HUES6 (cell line): ENCODE measurements at regions not wholly inside any gene's neighbourhood (a gene's known extent, or its start where the extent isn't known, plus 50 kb on each side); places are given as distances from the start of the nearest gene placed in this dataset.
"Not testable (repeated sequence)": the region's sequence is repeated elsewhere in the genome, so short reads cannot be mapped to it uniquely, and the experiment has no call there.

Source experiments
- H3K27ac ChIP-seq: 2 replicates; pipeline ENCODE4 v1.7.0; 2013; ENCODE audit warnings: low read depth, mild to moderate bottlenecking, low read length, inconsistent platforms
- H3K27me3 ChIP-seq: 2 replicates; pipeline ENCODE4 v1.6.1; 2013; ENCODE audit warnings: low read length; ENCODE audit not compliant: control insufficient read depth, insufficient read depth
- H3K36me3 ChIP-seq: 2 replicates; pipeline ENCODE4 v1.6.1; 2013; ENCODE audit warnings: low read length; ENCODE audit not compliant: control insufficient read depth, insufficient read depth
- H3K4me1 ChIP-seq: 2 replicates; pipeline ENCODE4 v1.6.1; 2013; ENCODE audit warnings: low read length; ENCODE audit not compliant: control insufficient read depth, insufficient read depth
- H3K4me3 ChIP-seq: 2 replicates; pipeline ENCODE4 v1.5.1; 2013; ENCODE audit warnings: low read depth, low read length
- H3K9ac ChIP-seq: one replicate; pipeline ENCODE4 v1.6.1; 2013; ENCODE audit warnings: mild to moderate bottlenecking, low read length
- H3K9me3 ChIP-seq: 2 replicates; pipeline ENCODE4 v1.6.1; 2013; ENCODE audit warnings: low read depth, low read length; ENCODE audit not compliant: control insufficient read depth, insufficient read depth

GRCh38 chr2:13414897-13415296, 698.2 kb downstream of the TRIB2 start:
- Histone ChIP-seq H3K27me3 (no peaks in the 10 kb centered on the region), H3K36me3 (no peaks in the 10 kb centered on the region), H3K9me3 (no peaks in the 10 kb centered on the region; the same call in 1 of the 2 replicates), H3K27ac (no peak overlapping the region), H3K9ac (no peak overlapping the region), H3K4me3 (no peak overlapping the region), H3K4me1 (no peaks in the 10 kb centered on the region)

- no peaks in the 10 kb centered on the region for H3K9me3 ChIP-seq
- H3K9ac ChIP-seq, result no peak overlapping the region
- no peak overlapping the region for H3K27ac ChIP-seq
- H3K4me1 ChIP-seq, result no peaks in the 10 kb centered on the region
- no peaks in the 10 kb centered on the region for H3K27me3 ChIP-seq
- H3K36me3 ChIP-seq, result no peaks in the 10 kb centered on the region
- no peak overlapping the region for H3K4me3 ChIP-seq
Measured at GRCh38 chr2:13433954-13434353, 717.2 kb downstream of the TRIB2 start.

- H3K4me3 ChIP-seq, H3K9ac ChIP-seq, H3K27ac ChIP-seq, H3K27me3 ChIP-seq, H3K4me1 ChIP-seq, H3K36me3 ChIP-seq, H3K9me3 ChIP-seq: not testable (repeated sequence)
Measured at GRCh38 chr2:13443554-13444261, 727.0 kb downstream of the TRIB2 start.

GRCh38 chr2:13462464-13462863, 745.7 kb downstream of the TRIB2 start:
- Histone ChIP-seq H3K4me3 (no peak overlapping the region), H3K4me1 (no peaks in the 10 kb centered on the region), H3K36me3 (no peaks in the 10 kb centered on the region), H3K9me3 (no peaks in the 10 kb centered on the region), H3K9ac (no peak overlapping the region), H3K27ac (no peak overlapping the region), H3K27me3 (no peaks in the 10 kb centered on the region)

- no peak overlapping the region for H3K27ac ChIP-seq
- no peak overlapping the region for H3K4me3 ChIP-seq
- H3K9me3 ChIP-seq, result no peaks in the 10 kb centered on the region
- H3K4me1 ChIP-seq, result no peaks in the 10 kb centered on the region
- no peak overlapping the region for H3K9ac ChIP-seq
- H3K36me3 ChIP-seq, result no peaks in the 10 kb centered on the region
- H3K27me3 ChIP-seq, result no peaks in the 10 kb centered on the region
Measured at GRCh38 chr2:13466076-13466475, 749.3 kb downstream of the TRIB2 start.

GRCh38 chr2:13474538-13474937, 757.8 kb downstream of the TRIB2 start:
- Histone ChIP-seq H3K9me3 (peaks cover 4% of the 10 kb centered on the region), H3K27ac (no peak overlapping the region), H3K4me1 (no peaks in the 10 kb centered on the region), H3K9ac (no peak overlapping the region), H3K27me3 (no peaks in the 10 kb centered on the region), H3K36me3 (no peaks in the 10 kb centered on the region), H3K4me3 (no peak overlapping the region)

GRCh38 chr2:13480057-13480456, 763.3 kb downstream of the TRIB2 start:
- H3K9ac ChIP-seq, result no peak overlapping the region
- H3K27ac ChIP-seq, result no peak overlapping the region
- no peaks in the 10 kb centered on the region for H3K27me3 ChIP-seq
- no peaks in the 10 kb centered on the region for H3K4me1 ChIP-seq
- peaks cover 4% of the 10 kb centered on the region for H3K9me3 ChIP-seq
- no peak overlapping the region for H3K4me3 ChIP-seq
- H3K36me3 ChIP-seq, result no peaks in the 10 kb centered on the region

- Histone ChIP-seq H3K4me1 (no peaks in the 10 kb centered on the region), H3K9me3 (no peaks in the 10 kb centered on the region), H3K36me3 (no peaks in the 10 kb centered on the region), H3K27me3 (no peaks in the 10 kb centered on the region), H3K9ac (no peak overlapping the region), H3K4me3 (no peak overlapping the region), H3K27ac (no peak overlapping the region)
Measured at GRCh38 chr2:13481201-13481600, 764.5 kb downstream of the TRIB2 start.

- Histone ChIP-seq H3K27ac (no peak overlapping the region), H3K4me3 (no peak overlapping the region), H3K9ac (no peak overlapping the region), H3K36me3 (no peaks in the 10 kb centered on the region), H3K27me3 (no peaks in the 10 kb centered on the region), H3K9me3 (no peaks in the 10 kb centered on the region), H3K4me1 (no peaks in the 10 kb centered on the region)
Measured at GRCh38 chr2:13485256-13485655, 768.5 kb downstream of the TRIB2 start.

- Histone ChIP-seq H3K4me3 (no peak overlapping the region), H3K27me3 (no peaks in the 10 kb centered on the region), H3K4me1 (no peaks in the 10 kb centered on the region), H3K36me3 (no peaks in the 10 kb centered on the region), H3K9ac (no peak overlapping the region), H3K9me3 (no peaks in the 10 kb centered on the region), H3K27ac (no peak overlapping the region)
Measured at GRCh38 chr2:13488965-13489364, 772.2 kb downstream of the TRIB2 start.

- Histone ChIP-seq H3K27me3 (no peaks in the 10 kb centered on the region), H3K36me3 (no peaks in the 10 kb centered on the region), H3K4me1 (no peaks in the 10 kb centered on the region), H3K9ac (no peak overlapping the region), H3K27ac (no peak overlapping the region), H3K4me3 (no peak overlapping the region), H3K9me3 (no peaks in the 10 kb centered on the region)
Measured at GRCh38 chr2:13492262-13492661, 775.5 kb downstream of the TRIB2 start.

GRCh38 chr2:13495051-13495450, 778.3 kb downstream of the TRIB2 start:
- Histone ChIP-seq H3K27me3 (no peaks in the 10 kb centered on the region), H3K4me1 (no peaks in the 10 kb centered on the region), H3K9me3 (no peaks in the 10 kb centered on the region), H3K36me3 (no peaks in the 10 kb centered on the region), H3K9ac (no peak overlapping the region), H3K27ac (no peak overlapping the region), H3K4me3 (no peak overlapping the region)
